ENCODE measurements at regions not wholly inside any gene's neighbourhood (a gene's known extent, or its start where the extent isn't known, plus 50 kb on each side); places are given as distances from the start of the nearest gene placed in this dataset.

DNA sequence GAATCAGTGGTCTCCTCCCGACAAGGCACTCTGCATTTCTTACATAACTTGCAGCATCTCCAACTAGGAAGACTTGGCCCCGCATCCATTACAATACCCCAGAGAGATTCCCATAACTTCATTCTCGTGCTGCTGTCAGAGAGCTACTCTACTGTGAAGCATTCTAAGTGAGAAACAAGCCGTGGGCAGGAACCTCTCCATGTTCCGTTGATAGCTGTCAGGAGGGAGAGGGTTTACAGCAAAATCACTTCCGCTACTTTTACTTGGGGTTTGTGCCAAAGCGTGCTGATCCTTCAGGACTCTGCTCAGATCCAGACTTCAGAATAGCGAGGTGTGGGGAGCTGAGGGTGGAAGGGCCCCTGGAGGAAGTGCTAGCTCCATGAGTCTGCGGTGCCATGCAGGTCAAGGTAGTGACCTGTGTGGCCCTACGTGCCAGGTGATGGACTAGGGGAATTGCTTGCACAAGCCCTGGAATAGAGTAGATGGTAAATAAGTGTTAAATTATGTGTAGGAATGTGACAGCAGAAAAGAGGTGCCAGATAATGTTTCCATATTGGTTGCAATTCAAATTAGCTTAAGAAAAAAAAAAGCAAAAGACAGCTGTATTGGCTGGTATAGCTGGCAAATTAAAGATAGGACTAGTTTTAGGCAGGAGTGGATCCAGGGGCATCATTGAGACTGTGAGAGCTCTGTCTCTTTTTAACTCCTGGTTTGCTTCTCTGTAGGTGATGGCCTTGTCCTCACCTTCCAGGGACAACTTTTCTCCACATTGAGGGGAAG lies 358.5 kb upstream of the ERCC4 start:
- POLR2A ChIA-PET, result interaction anchor here (0.6 kb wide), 1 partner anchor 26 kb away, joined by 3 read pairs; no protein-coding TSS in a partner anchor
- no peak overlapping the region for H3K27ac ChIP-seq (ENCODE audit: extremely low read depth, low read depth, low read length)
- 1% methylated on average over 10 of the region's 10 CpGs for WGBS (ENCODE audit: insufficient coverage, low coverage, missing lambda C conversion rate)
- BruUV-seq (replicated peaks), result no TSS peak
- CTCF ChIA-PET (ENCODE audit: low intra/inter-chr PET ratio), result no interaction called here
- DNase-seq (ENCODE audit: extremely low read depth in 1 of 4, low spot score in 3 of 4) (no peak), ATAC-seq (no peak), FAIRE-seq (no peak)
- H3K9me1 ChIP-seq (ENCODE audit: control insufficient read depth, insufficient read depth, low read length), result no peaks in the 10 kb centered on the region
- no peaks in the 10 kb centered on the region for H3K9me3 ChIP-seq (replicated peaks; ENCODE audit: control insufficient read depth, insufficient read depth, low read depth, low read length)
- H3K36me3 ChIP-seq (ENCODE audit: control insufficient read depth, insufficient read depth, low read length), result no peaks in the 10 kb centered on the region
- no peak overlapping the region for H2AFZ ChIP-seq (ENCODE audit: low read depth, low read length)
- intact Hi-C loops (cut with micrococcal nuclease), result no loop called here
- in situ Hi-C loops (cut with MboI), result no loop called here
- H3K4me2 ChIP-seq (ENCODE audit: insufficient read depth, low read length), result no peak overlapping the region
- H3K4me1 ChIP-seq (replicated peaks in 1 of 2; ENCODE audit: control insufficient read depth in 2 of 2, insufficient read depth in 2 of 2, low read length in 2 of 2), result no peaks in the 10 kb centered on the region
- H4K20me1 ChIP-seq (replicated peaks; ENCODE audit: control insufficient read depth, insufficient read depth, low read length), result no peaks in the 10 kb centered on the region
- H3K9ac ChIP-seq (ENCODE audit: insufficient read depth in 1 of 2, low read depth in 2 of 2, low read length in 2 of 2), result no peak overlapping the region
- H3K79me2 ChIP-seq (ENCODE audit: control insufficient read depth, insufficient read depth, low read length), result no peaks in the 10 kb centered on the region
- no peak overlapping the region for H3K4me3 ChIP-seq
- H3K27me3 ChIP-seq (ENCODE audit: control insufficient read depth in 2 of 2, insufficient read depth in 2 of 2, low read length in 2 of 2), result no peaks in the 10 kb centered on the region
- no peak for TF ChIP-seq SRSF1 (IDR thresholded peaks at IDR 0.05; ENCODE audit: low read depth, low read length)
- no peak for TF ChIP-seq NUFIP1 (IDR thresholded peaks at IDR 0.05; ENCODE audit: partially characterized antibody)
- no peak for TF ChIP-seq CCAR2 (IDR thresholded peaks at IDR 0.05; ENCODE audit: low read depth, low read length)
- no peak for TF ChIP-seq BRCA1 (IDR thresholded peaks at IDR 0.05)
- TF ChIP-seq BRCA1 (CRISPR knock-in tag; IDR thresholded peaks at IDR 0.05), result no peak
- no peak for TF ChIP-seq ZNF57 (CRISPR knock-in tag; IDR thresholded peaks at IDR 0.05)
- no peak for TF ChIP-seq ZNF140 (CRISPR knock-in tag; IDR thresholded peaks at IDR 0.05)
- no peak for TF ChIP-seq CBFB (CRISPR knock-in tag; IDR thresholded peaks at IDR 0.05)
- TF ChIP-seq ZNF766 (CRISPR knock-in tag; conservative IDR thresholded peaks at IDR 0.05), result no peak
- no peak for TF ChIP-seq ZNF408 (CRISPR knock-in tag; IDR thresholded peaks at IDR 0.05; ENCODE audit: low read depth)
- TF ChIP-seq, protein P1, sequence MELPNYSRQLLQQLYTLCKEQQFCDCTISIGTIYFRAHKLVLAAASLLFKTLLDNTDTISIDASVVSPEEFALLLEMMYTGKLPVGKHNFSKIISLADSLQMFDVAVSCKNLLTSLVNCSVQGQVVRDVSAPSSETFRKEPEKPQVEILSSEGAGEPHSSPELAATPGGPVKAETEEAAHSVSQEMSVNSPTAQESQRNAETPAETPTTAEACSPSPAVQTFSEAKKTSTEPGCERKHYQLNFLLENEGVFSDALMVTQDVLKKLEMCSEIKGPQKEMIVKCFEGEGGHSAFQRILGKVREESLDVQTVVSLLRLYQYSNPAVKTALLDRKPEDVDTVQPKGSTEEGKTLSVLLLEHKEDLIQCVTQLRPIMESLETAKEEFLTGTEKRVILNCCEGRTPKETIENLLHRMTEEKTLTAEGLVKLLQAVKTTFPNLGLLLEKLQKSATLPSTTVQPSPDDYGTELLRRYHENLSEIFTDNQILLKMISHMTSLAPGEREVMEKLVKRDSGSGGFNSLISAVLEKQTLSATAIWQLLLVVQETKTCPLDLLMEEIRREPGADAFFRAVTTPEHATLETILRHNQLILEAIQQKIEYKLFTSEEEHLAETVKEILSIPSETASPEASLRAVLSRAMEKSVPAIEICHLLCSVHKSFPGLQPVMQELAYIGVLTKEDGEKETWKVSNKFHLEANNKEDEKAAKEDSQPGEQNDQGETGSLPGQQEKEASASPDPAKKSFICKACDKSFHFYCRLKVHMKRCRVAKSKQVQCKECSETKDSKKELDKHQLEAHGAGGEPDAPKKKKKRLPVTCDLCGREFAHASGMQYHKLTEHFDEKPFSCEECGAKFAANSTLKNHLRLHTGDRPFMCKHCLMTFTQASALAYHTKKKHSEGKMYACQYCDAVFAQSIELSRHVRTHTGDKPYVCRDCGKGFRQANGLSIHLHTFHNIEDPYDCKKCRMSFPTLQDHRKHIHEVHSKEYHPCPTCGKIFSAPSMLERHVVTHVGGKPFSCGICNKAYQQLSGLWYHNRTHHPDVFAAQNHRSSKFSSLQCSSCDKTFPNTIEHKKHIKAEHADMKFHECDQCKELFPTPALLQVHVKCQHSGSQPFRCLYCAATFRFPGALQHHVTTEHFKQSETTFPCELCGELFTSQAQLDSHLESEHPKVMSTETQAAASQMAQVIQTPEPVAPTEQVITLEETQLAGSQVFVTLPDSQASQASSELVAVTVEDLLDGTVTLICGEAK (IDR thresholded peaks at IDR 0.05), result no peak
- TF ChIP-seq, protein P1 (CRISPR knock-in tag; IDR thresholded peaks at IDR 0.05), result no peak
- no peak for TF ChIP-seq TAF1 (IDR thresholded peaks at IDR 0.05; ENCODE audit: control insufficient read depth, extremely low read depth, insufficient read depth, low read length, severe bottlenecking)
- TF ChIP-seq BDP1 (IDR thresholded peaks at IDR 0.05; ENCODE audit: insufficient read depth, insufficient read length), result no peak
- TF ChIP-seq ADNP (tag; IDR thresholded peaks at IDR 0.05), result no peak
